Keratinocyte (primary cell): ENCODE measurements at regions not wholly inside any gene's neighbourhood (a gene's known extent, or its start where the extent isn't known, plus 50 kb on each side); places are given as distances from the start of the nearest gene placed in this dataset.

Source experiments
- EZH2 ChIP-seq: IDR thresholded peaks from one replicate; pipeline ENCODE4 v1.6.1; 2012; ENCODE audit warnings: inconsistent platforms, mild to moderate bottlenecking, low read length, moderate library complexity
- TF ChIP-seq, protein P1 (sequence below), 3 experiments: IDR thresholded peaks in 1 of 3; conservative IDR thresholded peaks in 1 of 3; optimal IDR thresholded peaks in 1 of 3; 2 replicates in 2 of 3; 3 replicates in 1 of 3; pipeline versions ENCODE3 to v1.5.1; 2011; ENCODE audit warnings: low read length in 3 of 3, mild to moderate bottlenecking in 3 of 3, moderate library complexity in 2 of 3, control low read depth in 1 of 3, inconsistent platforms in 1 of 3; ENCODE audit not compliant: insufficient read depth in 2 of 3; ENCODE audit errors: extremely low read depth in 1 of 3

DNA sequence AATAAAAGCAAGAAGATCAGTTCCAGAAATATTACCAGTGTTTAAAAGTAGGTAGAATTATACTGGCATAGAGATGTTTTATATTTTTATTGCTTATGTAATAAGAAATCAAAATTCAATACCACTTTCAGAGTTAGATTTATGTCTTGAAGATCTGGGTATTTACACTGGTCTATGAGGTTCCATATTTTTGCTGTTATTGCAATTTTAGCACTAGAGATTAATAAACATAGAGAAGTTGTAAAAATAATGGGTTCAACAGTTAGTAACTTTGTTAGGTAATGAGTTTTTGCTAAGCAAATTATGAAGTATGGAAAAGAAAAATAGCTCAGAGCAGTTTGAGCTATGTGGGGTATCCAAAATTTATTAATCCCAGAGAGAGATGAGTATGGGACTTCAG is 188.1 kb downstream of the SYT10 start:
- TF ChIP-seq, protein P1, sequence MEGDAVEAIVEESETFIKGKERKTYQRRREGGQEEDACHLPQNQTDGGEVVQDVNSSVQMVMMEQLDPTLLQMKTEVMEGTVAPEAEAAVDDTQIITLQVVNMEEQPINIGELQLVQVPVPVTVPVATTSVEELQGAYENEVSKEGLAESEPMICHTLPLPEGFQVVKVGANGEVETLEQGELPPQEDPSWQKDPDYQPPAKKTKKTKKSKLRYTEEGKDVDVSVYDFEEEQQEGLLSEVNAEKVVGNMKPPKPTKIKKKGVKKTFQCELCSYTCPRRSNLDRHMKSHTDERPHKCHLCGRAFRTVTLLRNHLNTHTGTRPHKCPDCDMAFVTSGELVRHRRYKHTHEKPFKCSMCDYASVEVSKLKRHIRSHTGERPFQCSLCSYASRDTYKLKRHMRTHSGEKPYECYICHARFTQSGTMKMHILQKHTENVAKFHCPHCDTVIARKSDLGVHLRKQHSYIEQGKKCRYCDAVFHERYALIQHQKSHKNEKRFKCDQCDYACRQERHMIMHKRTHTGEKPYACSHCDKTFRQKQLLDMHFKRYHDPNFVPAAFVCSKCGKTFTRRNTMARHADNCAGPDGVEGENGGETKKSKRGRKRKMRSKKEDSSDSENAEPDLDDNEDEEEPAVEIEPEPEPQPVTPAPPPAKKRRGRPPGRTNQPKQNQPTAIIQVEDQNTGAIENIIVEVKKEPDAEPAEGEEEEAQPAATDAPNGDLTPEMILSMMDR (optimal IDR thresholded peaks at IDR 0.05 in 1 of 3, IDR thresholded peaks at IDR 0.05 in 1 of 3, conservative IDR thresholded peaks at IDR 0.05 in 1 of 3; ENCODE audit: extremely low read depth in 1 of 3, insufficient read depth in 2 of 3, low read length in 3 of 3) = no peak
- no peak for TF ChIP-seq EZH2
